Erythroblast (primary cell): ENCODE measurements at regions not wholly inside any gene's neighbourhood (a gene's known extent, or its start where the extent isn't known, plus 50 kb on each side); places are given as distances from the start of the nearest gene placed in this dataset.

Source experiments
- GATA1 ChIP-seq: IDR thresholded peaks from 2 replicates; pipeline ENCODE4 v1.6.1; 2011; ENCODE audit warnings: low read depth, mild to moderate bottlenecking, control low read depth, low read length, moderate library complexity
- POLR2A ChIP-seq: IDR thresholded peaks from 2 replicates; pipeline ENCODE4 v1.6.1; 2011; ENCODE audit warnings: mild to moderate bottlenecking, low read length

DNA sequence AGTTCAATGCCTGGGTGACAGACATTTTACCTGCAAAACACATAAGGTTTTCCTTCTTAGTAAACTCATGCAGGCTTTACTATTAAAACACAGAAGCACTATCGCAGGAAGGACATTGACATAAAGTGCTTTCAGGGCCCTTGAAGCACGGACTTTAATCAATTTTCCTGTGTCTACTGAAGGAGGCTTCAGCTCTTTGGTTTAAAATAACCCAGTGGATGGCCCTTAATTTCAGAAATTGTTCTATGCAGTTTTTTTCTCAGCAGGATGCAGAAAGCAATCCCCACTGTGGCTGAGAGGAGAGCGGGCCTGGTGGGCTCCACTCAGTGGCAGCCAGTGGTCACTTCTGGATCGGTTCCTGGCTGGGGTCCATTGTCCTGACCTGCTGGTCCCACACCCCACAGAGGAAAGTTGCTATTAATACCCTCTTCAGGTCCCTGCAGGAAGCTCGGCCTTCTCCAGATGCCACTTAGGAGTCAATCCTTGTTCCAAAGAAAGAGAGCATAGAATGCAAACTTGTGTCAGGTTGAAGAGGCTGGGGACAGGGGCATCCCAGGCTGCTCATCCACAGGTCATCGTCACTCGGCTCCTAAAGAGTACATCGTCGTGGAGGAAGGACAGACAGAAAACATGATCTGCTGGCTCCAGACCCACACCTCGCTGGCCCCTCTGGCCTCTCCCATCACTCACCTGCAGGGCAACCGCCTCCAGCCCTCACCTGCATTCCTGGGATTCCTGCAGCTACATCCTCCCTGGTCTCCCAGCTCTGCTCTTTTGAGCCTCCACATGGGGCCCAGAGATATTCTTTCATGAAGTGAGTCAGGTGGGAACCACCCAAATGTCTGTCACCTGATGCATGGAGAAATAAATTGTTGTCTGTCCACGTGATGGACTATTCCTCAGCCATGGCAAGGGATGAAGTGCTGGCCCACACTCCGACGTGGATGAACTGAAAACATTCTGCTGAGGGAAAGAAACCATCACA is 153.1 kb downstream of the PSMG1 start:
- TF ChIP-seq POLR2A = no peak
- TF ChIP-seq GATA1 = no peak
